DOHH2 (cell line): ENCODE measurements at regions not wholly inside any gene's neighbourhood (a gene's known extent, or its start where the extent isn't known, plus 50 kb on each side); places are given as distances from the start of the nearest gene placed in this dataset.

Experiments used
- CTCF ChIP-seq: fragments of 200-600 bp; sonication (generic); IDR thresholded peaks from one replicate; pipeline ENCODE4 v1.5.1; 2014; ENCODE audit warnings: antibody characterized with exemption, mild to moderate bottlenecking, low read depth, low read length; ENCODE audit not compliant: poor library complexity, severe bottlenecking
- EZH2phosphoT487 ChIP-seq: fragments of 200-600 bp; sonication (generic); IDR thresholded peaks from 2 replicates; pipeline ENCODE4 v1.6.1; 2017; ENCODE audit warnings: borderline replicate concordance, mild to moderate bottlenecking, antibody characterized with exemption, low read length, moderate library complexity, mixed read lengths

DNA sequence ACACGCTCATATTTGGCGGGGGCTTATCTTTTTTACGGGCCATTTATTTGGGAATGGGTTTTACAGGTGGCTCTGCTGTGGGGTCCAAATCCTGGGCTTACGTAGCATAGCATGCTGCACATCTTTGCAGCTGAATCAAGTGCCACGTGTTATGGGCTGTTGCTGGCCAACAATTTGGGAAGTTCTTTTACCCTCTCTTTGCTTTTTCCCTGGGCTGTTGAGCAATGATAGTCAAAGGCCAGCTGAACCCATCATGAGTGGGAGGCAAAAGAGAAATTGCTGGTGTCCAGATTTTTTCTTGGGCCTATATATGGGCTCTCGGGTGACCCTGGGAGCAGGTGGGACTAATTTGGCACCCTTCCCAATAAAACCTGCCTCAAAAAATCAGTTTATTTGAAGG is 209.3 kb upstream of the SATB1 start:
- TF ChIP-seq CTCF (no peak), EZH2phosphoT487 (no peak)
